RWPE1 (cell line): ENCODE measurements at regions not wholly inside any gene's neighbourhood (a gene's known extent, or its start where the extent isn't known, plus 50 kb on each side); places are given as distances from the start of the nearest gene placed in this dataset.

Source experiments
- CTCF ChIA-PET: fragments of 350-600 bp; sonication (Branson Sonifier 250); formaldehyde crosslinking; extraction: SDS; loops from one replicate; lab custom pipeline; 2021; lab: Yijun Ruan, JAX
- POLR2A ChIA-PET: fragments of 400-600 bp; formaldehyde crosslinking; extraction: SDS; loops from one replicate; lab custom pipeline; 2020; ENCODE audit warnings: antibody characterized with exemption; ENCODE audit not compliant: low non-redundant PET; lab: Yijun Ruan, JAX
- DNase-seq: peaks from one replicate; pipeline ENCODE4 v3.0.0; 2012; ENCODE audit warnings: low spot score
- H3K27ac ChIP-seq: fragments of 450-650 bp; 2 replicates; pipeline ENCODE4 v1.5.1; 2017
- TF ChIP-seq, protein P1 (sequence below): fragments of 450-650 bp; conservative IDR thresholded peaks from 2 replicates; pipeline ENCODE4 v1.5.1; 2017; ENCODE audit warnings: low read depth, mild to moderate bottlenecking

- H3K27ac ChIP-seq: no peak overlapping the region
- CTCF ChIA-PET: no interaction called here
- POLR2A ChIA-PET: no interaction called here
- DNase-seq: no peak
- TF ChIP-seq, protein P1, sequence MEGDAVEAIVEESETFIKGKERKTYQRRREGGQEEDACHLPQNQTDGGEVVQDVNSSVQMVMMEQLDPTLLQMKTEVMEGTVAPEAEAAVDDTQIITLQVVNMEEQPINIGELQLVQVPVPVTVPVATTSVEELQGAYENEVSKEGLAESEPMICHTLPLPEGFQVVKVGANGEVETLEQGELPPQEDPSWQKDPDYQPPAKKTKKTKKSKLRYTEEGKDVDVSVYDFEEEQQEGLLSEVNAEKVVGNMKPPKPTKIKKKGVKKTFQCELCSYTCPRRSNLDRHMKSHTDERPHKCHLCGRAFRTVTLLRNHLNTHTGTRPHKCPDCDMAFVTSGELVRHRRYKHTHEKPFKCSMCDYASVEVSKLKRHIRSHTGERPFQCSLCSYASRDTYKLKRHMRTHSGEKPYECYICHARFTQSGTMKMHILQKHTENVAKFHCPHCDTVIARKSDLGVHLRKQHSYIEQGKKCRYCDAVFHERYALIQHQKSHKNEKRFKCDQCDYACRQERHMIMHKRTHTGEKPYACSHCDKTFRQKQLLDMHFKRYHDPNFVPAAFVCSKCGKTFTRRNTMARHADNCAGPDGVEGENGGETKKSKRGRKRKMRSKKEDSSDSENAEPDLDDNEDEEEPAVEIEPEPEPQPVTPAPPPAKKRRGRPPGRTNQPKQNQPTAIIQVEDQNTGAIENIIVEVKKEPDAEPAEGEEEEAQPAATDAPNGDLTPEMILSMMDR: no peak
Measured at GRCh38 chr3:16834214-16834613, 50.5 kb upstream of the PLCL2 start.

DNA sequence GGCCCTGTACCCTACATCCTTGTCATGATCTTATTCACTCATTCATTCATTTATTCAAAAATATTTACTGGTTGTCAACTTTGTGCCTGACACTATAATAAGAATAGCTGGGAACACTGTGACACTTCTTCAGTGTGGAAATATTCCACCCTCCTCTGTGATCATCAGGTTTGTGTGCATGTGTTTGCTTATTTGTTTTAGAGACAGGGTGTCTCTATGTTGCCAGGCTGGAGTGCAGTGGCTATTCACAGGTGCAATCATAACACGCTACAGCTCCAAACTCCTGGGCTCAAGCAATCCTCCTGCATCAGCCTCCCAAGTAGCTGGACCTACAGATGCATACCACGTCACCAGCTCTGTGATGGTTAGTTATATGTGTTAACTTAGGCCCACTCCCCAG is 50.0 kb upstream of the PLCL2 start:
- no peak for DNase-seq
- no peak overlapping the region for H3K27ac ChIP-seq
- ChIA-PET CTCF (interaction anchor here (0.6 kb wide), 1 partner anchor 634 kb away, joined by 4 read pairs; no protein-coding TSS in a partner anchor), POLR2A (no interaction called here)
- TF ChIP-seq, protein P1: no peak
